ENCODE measurements at regions not wholly inside any gene's neighbourhood (a gene's known extent, or its start where the extent isn't known, plus 50 kb on each side); places are given as distances from the start of the nearest gene placed in this dataset.
A peak's percentile ranks its signal among the peaks of the same experiment; 100 is the strongest.

GRCh38 chr1:67634396-67634935 is 50.5 kb upstream of the GADD45A start:
- H3K36me3 ChIP-seq (ENCODE audit: control insufficient read depth, insufficient read depth, low read length), result no peaks in the 10 kb centered on the region
- in situ Hi-C loops (cut with HindIII; ENCODE audit: low pct_unique_long_range_greater_than_20kb, low sequenced_read_pairs), result no loop called here
- peaks cover 22% of the 10 kb centered on the region for H3K4me1 ChIP-seq (ENCODE audit: control insufficient read depth, insufficient read depth, low read length)
- no peaks in the 10 kb centered on the region for H3K27me3 ChIP-seq (ENCODE audit: control insufficient read depth, insufficient read depth, low read length)
- no peaks in the 10 kb centered on the region for H3K9me3 ChIP-seq (ENCODE audit: control insufficient read depth, insufficient read depth, low read depth, low read length)
- no peak for DNase-seq (ENCODE audit: low read depth, low spot score)
- H3K4me3 ChIP-seq (ENCODE audit: low read depth in 2 of 2, low read length in 2 of 2), result no peak overlapping the region
- no peak for TF ChIP-seq CTCF (IDR thresholded peaks at IDR 0.05)
- no peak for TF ChIP-seq TCF7L2 (IDR thresholded peaks at IDR 0.05; ENCODE audit: low read depth, low read length)
- TF ChIP-seq POLR2AphosphoS5 (IDR thresholded peaks at IDR 0.05; ENCODE audit: low read depth, low read length), result no peak
- no peak for TF ChIP-seq REST (IDR thresholded peaks at IDR 0.05; ENCODE audit: insufficient read depth in 1 of 2, low read depth in 2 of 2, low read length in 1 of 2)
- TF ChIP-seq SIN3A (IDR thresholded peaks at IDR 0.05; ENCODE audit: borderline replicate concordance, insufficient read depth, low read depth, low read length), result no peak
- POLR2A ChIA-PET, result no interaction called here
- no TSS peak for BruUV-seq (replicated peaks)
- peak overlapping the region; percentile 60; the same call in 1 of the 2 replicates for H3K27ac ChIP-seq (ENCODE audit: low read length)
- CTCF ChIA-PET, result no interaction called here
- ATAC-seq, result no peak
- intact Hi-C loops (cut with micrococcal nuclease; ENCODE audit: unreplicated experiment), result no loop called here

GRCh38 chr1:67635055-67635809 is 49.8 kb upstream of the GADD45A start:
- ChIA-PET CTCF (no interaction called here), POLR2A (no interaction called here)
- ATAC-seq, result 0 out of 2 replicates have a peak, but pooled peaks have one; percentile 36
- Histone ChIP-seq H3K27me3 (ENCODE audit: control insufficient read depth, insufficient read depth, low read length) (no peaks in the 10 kb centered on the region), H3K4me3 (ENCODE audit: low read depth in 2 of 2, low read length in 2 of 2) (no peak overlapping the region), H3K36me3 (ENCODE audit: control insufficient read depth, insufficient read depth, low read length) (no peaks in the 10 kb centered on the region), H3K27ac (ENCODE audit: low read length) (peak overlapping the region; percentile 70), H3K4me1 (ENCODE audit: control insufficient read depth, insufficient read depth, low read length) (peaks cover 14% of the 10 kb centered on the region), H3K9me3 (ENCODE audit: control insufficient read depth, insufficient read depth, low read depth, low read length) (no peaks in the 10 kb centered on the region)
- intact Hi-C loops (cut with micrococcal nuclease; ENCODE audit: unreplicated experiment), result no loop called here
- TF ChIP-seq REST (IDR thresholded peaks at IDR 0.05; ENCODE audit: insufficient read depth in 1 of 2, low read depth in 2 of 2, low read length in 1 of 2) (no peak), SIN3A (IDR thresholded peaks at IDR 0.05; ENCODE audit: borderline replicate concordance, insufficient read depth, low read depth, low read length) (no peak), POLR2AphosphoS5 (IDR thresholded peaks at IDR 0.05; ENCODE audit: low read depth, low read length) (no peak), CTCF (IDR thresholded peaks at IDR 0.05) (no peak), TCF7L2 (IDR thresholded peaks at IDR 0.05; ENCODE audit: low read depth, low read length) (no peak)
- in situ Hi-C loops (cut with HindIII; ENCODE audit: low pct_unique_long_range_greater_than_20kb, low sequenced_read_pairs), result no loop called here
- no TSS peak for BruUV-seq (replicated peaks)
- DNase-seq (ENCODE audit: low read depth, low spot score), result no peak
